Liver (tissue), 7 donors: ENCODE measurements at regions not wholly inside any gene's neighbourhood (a gene's known extent, or its start where the extent isn't known, plus 50 kb on each side); places are given as distances from the start of the nearest gene placed in this dataset.

Experiments used
- DNase-seq: peaks from one replicate; pipeline ENCODE4 v3.0.0-alpha.2; 2017; ENCODE audit warnings: low spot score
- H3K27ac ChIP-seq, 2 donors: one replicate each; pipeline ENCODE4 v1.7.0; 2013; ENCODE audit warnings: inconsistent platforms in 2 of 2, low read length in 2 of 2, control low read depth in 1 of 2, low read depth in 1 of 2, mild to moderate bottlenecking in 1 of 2
- H3K27me3 ChIP-seq, 4 donors: one replicate each; pipeline versions ENCODE4 v1.6.1 to v1.7.0; 2013; ENCODE audit warnings: low read length in 3 of 4, inconsistent platforms in 1 of 4, mild to moderate bottlenecking in 1 of 4, moderate library complexity in 1 of 4; ENCODE audit not compliant: control insufficient read depth in 4 of 4, insufficient read depth in 4 of 4
- H3K36me3 ChIP-seq, 4 donors: one replicate each; pipeline versions ENCODE4 v1.6.1 to v1.7.0; 2013; ENCODE audit warnings: low read length in 3 of 4, mild to moderate bottlenecking in 3 of 4, low read depth in 1 of 4, moderate library complexity in 1 of 4; ENCODE audit not compliant: control insufficient read depth in 4 of 4, insufficient read depth in 3 of 4
- H3K4me1 ChIP-seq, 4 donors: one replicate each; pipeline versions ENCODE4 v1.6.1 to v1.7.0; 2013; ENCODE audit warnings: low read length in 3 of 4, mild to moderate bottlenecking in 3 of 4, moderate library complexity in 1 of 4; ENCODE audit not compliant: control insufficient read depth in 4 of 4, insufficient read depth in 4 of 4
- H3K4me3 ChIP-seq, 3 donors: one replicate each; pipeline versions ENCODE4 v1.6.1 to v1.7.0; 2013; ENCODE audit warnings: low read length in 3 of 3, control low read depth in 1 of 3, low read depth in 1 of 3, mild to moderate bottlenecking in 1 of 3
- H3K9ac ChIP-seq, 2 donors: one replicate each; pipeline ENCODE4 v1.7.0; 2013; ENCODE audit warnings: low read length in 2 of 2, mild to moderate bottlenecking in 2 of 2, moderate library complexity in 2 of 2, control low read depth in 1 of 2, low read depth in 1 of 2
- H3K9me3 ChIP-seq, 4 donors: one replicate each; pipeline versions ENCODE4 v1.6.1 to v1.7.0; 2013; ENCODE audit warnings: low read length in 3 of 4; ENCODE audit not compliant: control insufficient read depth in 4 of 4
- ATF3 ChIP-seq: IDR thresholded peaks from 2 replicates; pipeline ENCODE4 v1.6.1; 2016; ENCODE audit warnings: antibody characterized with exemption
- EGR1 ChIP-seq, 2 donors: IDR thresholded peaks; 2 replicates each; pipeline ENCODE4 v1.6.1; 2016 to 2018; ENCODE audit warnings: antibody characterized with exemption in 2 of 2, low read depth in 2 of 2
- FOXA1 ChIP-seq: IDR thresholded peaks from 2 replicates; pipeline ENCODE4 v1.6.1; 2016; ENCODE audit warnings: antibody characterized with exemption
- HNF4A ChIP-seq, 2 donors: conservative IDR thresholded peaks; 2 replicates each; pipeline ENCODE4 v1.6.1; 2016; ENCODE audit warnings: antibody characterized with exemption in 2 of 2, mild to moderate bottlenecking in 2 of 2
- HNF4G ChIP-seq: IDR thresholded peaks from 2 replicates; pipeline ENCODE4 v1.6.1; 2016; ENCODE audit warnings: antibody characterized with exemption
- JUND ChIP-seq, 2 donors: IDR thresholded peaks; 2 replicates each; pipeline ENCODE4 v1.6.1; 2016; ENCODE audit warnings: antibody characterized with exemption in 2 of 2
- MAX ChIP-seq: IDR thresholded peaks from 2 replicates; pipeline ENCODE4 v1.6.1; 2016; ENCODE audit warnings: antibody characterized with exemption
- NR2F2 ChIP-seq: IDR thresholded peaks from 2 replicates; pipeline ENCODE4 v1.6.1; 2016; ENCODE audit warnings: antibody characterized with exemption
- RAD21 ChIP-seq, 2 donors: IDR thresholded peaks; 2 replicates each; pipeline ENCODE4 v1.6.1; 2016; ENCODE audit warnings: antibody characterized with exemption in 2 of 2, mild to moderate bottlenecking in 2 of 2
- RXRA ChIP-seq, 2 donors: IDR thresholded peaks; 2 replicates each; pipeline ENCODE4 v1.6.1; 2017 to 2018; ENCODE audit warnings: antibody characterized with exemption in 2 of 2, mild to moderate bottlenecking in 1 of 2
- YY1 ChIP-seq: IDR thresholded peaks from 2 replicates; pipeline ENCODE4 v1.6.1; 2016; ENCODE audit warnings: antibody characterized with exemption, mild to moderate bottlenecking
- WGBS: extraction: QIAGEN DNeasy Blood & Tissue Kit; methylation state at CpG from one replicate; pipeline ENCODE4 v1.1.7; 2013; 5-methylcytosine and 5-hydroxymethylcytosine counted together
- TF ChIP-seq, protein P1 (sequence below): IDR thresholded peaks from 2 replicates; pipeline ENCODE4 v1.6.1; 2016; ENCODE audit warnings: antibody characterized with exemption
- donor health status: healthy.
- donor health status: healthy.
- donor health status: healthy.
- donor health status: healthy.

DNA sequence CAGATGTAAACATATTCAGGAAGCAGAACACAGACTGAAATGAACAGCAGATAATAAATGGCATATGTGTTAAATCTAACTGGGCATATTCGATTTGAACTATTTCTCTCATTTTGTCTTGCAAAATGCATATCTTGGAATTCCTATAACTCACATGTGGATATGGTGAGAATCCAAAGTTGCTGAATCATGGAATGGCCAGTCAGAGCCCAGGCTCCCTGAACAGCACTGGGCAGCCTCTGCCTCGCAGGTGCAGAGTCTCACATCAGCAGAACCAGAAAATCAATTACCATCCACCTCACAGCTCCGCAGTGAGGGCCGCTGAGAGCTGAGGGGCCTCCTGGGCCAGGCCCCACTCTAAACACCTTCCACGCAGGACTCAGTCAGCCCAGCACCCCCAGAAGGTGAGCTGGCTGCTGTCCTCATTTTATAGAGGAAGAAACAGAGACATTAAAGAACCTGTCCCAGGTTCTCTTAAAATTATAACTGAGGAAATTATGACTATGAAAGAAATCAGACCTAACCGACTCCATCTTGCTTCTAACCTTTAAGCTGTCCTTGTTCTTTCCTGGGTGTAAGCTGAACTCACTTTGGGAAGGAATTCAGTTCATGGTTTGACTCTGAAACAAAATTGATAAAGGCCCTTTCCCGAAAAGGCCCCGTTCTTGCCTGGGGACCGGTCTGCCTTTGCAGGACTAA lies 269.1 kb upstream of the SFSWAP start:
- no peaks in the 10 kb centered on the region for H3K9me3 ChIP-seq
- H3K9ac ChIP-seq = no peak overlapping the region
- H3K27ac ChIP-seq = no peak overlapping the region
- TF ChIP-seq RAD21 (IDR thresholded peaks at IDR 0.05) = no peak
- no peak for TF ChIP-seq JUND (IDR thresholded peaks at IDR 0.05)
- TF ChIP-seq RXRA (IDR thresholded peaks at IDR 0.05) = no peak
- TF ChIP-seq MAX = no peak
- TF ChIP-seq YY1 = no peak
- TF ChIP-seq EGR1 (IDR thresholded peaks at IDR 0.05; ENCODE audit: low read depth in 2 of 2) = no peak
- no peak for TF ChIP-seq ATF3
- no peak for TF ChIP-seq NR2F2
- no peak for TF ChIP-seq HNF4G
- TF ChIP-seq HNF4A (conservative IDR thresholded peaks at IDR 0.05) = no peak
- TF ChIP-seq, protein P1, sequence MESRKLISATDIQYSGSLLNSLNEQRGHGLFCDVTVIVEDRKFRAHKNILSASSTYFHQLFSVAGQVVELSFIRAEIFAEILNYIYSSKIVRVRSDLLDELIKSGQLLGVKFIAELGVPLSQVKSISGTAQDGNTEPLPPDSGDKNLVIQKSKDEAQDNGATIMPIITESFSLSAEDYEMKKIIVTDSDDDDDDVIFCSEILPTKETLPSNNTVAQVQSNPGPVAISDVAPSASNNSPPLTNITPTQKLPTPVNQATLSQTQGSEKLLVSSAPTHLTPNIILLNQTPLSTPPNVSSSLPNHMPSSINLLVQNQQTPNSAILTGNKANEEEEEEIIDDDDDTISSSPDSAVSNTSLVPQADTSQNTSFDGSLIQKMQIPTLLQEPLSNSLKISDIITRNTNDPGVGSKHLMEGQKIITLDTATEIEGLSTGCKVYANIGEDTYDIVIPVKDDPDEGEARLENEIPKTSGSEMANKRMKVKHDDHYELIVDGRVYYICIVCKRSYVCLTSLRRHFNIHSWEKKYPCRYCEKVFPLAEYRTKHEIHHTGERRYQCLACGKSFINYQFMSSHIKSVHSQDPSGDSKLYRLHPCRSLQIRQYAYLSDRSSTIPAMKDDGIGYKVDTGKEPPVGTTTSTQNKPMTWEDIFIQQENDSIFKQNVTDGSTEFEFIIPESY = no peak
- no peaks in the 10 kb centered on the region for H3K27me3 ChIP-seq
- no peaks in the 10 kb centered on the region for H3K36me3 ChIP-seq
- H3K4me1 ChIP-seq = peaks cover 0 to 2% (median 0%) of the 10 kb centered on the region in 4 donors
- 78% methylated on average over 9 of the region's 9 CpGs for WGBS
- no peak for DNase-seq
- no peak overlapping the region for H3K4me3 ChIP-seq

DNA sequence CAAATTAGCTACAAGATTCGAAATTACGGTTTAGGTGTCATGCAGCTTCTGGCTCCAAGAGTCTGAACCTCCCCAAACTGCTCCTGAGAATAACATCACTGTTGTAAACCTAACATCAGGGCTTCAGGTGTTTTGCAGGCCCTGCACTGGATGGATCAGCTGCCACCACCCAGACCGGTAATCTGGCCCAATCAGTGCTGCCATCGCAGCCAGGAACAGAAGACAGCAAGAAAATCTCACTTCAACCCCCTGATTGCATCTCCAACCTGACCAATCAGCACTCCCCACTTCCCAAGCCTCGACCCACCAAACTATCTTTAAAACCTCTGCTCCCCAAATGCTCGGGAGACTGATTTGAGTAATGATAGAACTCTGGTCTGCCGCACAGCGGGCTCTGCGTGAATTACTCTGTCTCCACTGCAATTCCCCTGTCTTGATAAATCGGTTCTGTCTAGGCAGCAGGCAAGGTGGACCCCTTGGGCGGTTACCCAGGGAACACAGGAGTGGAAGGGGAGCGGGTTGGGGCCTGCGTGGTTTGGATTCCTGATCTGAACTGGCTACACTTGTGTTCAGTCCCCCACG lies 268.5 kb upstream of the SFSWAP start:
- no peak for DNase-seq
- WGBS = 80% methylated on average over 14 of the region's 14 CpGs
- no peaks in the 10 kb centered on the region for H3K9me3 ChIP-seq

More for the DNA sequence above, 268.5 kb upstream of the SFSWAP start:
- TF ChIP-seq RXRA (IDR thresholded peaks at IDR 0.05) (no peak), MAX (no peak), YY1 (no peak), RAD21 (IDR thresholded peaks at IDR 0.05) (no peak), HNF4G (no peak), ATF3 (no peak), FOXA1 (no peak)
- H3K9ac ChIP-seq = no peak overlapping the region
- no peaks in the 10 kb centered on the region for H3K36me3 ChIP-seq
- no peak overlapping the region for H3K4me3 ChIP-seq
- H3K27ac ChIP-seq = no peak overlapping the region
- H3K27me3 ChIP-seq = no peaks in the 10 kb centered on the region
- peaks cover 0 to 2% (median 0%) of the 10 kb centered on the region in 4 donors for H3K4me1 ChIP-seq
